ENCODE measurements at regions not wholly inside any gene's neighbourhood (a gene's known extent, or its start where the extent isn't known, plus 50 kb on each side); places are given as distances from the start of the nearest gene placed in this dataset.

GRCh38 chr17:45689451-45689850 is 94.7 kb upstream of the CRHR1 start:
- H3K4me3 ChIP-seq: no peak overlapping the region
- no peak for ATAC-seq
- intact Hi-C loops (cut with DNase I): no loop called here
- H3K27ac ChIP-seq: no peak overlapping the region
- no peaks in the 10 kb centered on the region for H3K27me3 ChIP-seq
- no peaks in the 10 kb centered on the region for H3K9me3 ChIP-seq
- no peak for TF ChIP-seq CTCF (IDR thresholded peaks at IDR 0.05)
- no peak for TF ChIP-seq POLR2A (IDR thresholded peaks at IDR 0.05)
- H3K4me1 ChIP-seq: no peaks in the 10 kb centered on the region
- no peaks in the 10 kb centered on the region for H3K36me3 ChIP-seq (replicated peaks in 1 of 2; ENCODE audit: insufficient read depth in 1 of 2, low read depth in 2 of 2)
- DNase-seq: no peak
- WGBS, 2 donors: 69 to 76% methylated on average over 6 of the region's 6 CpGs

- no peak for ATAC-seq
- intact Hi-C loops (cut with DNase I): no loop called here
- no peak for DNase-seq
- Histone ChIP-seq H3K4me1 (no peaks in the 10 kb centered on the region), H3K4me3 (no peak overlapping the region), H3K9me3 (no peaks in the 10 kb centered on the region), H3K36me3 (replicated peaks in 1 of 2; ENCODE audit: insufficient read depth in 1 of 2, low read depth in 2 of 2) (no peaks in the 10 kb centered on the region), H3K27ac (no peak overlapping the region), H3K27me3 (no peaks in the 10 kb centered on the region)
- TF ChIP-seq POLR2A (IDR thresholded peaks at IDR 0.05) (no peak), CTCF (IDR thresholded peaks at IDR 0.05) (no peak)
- WGBS, 2 donors: 42 to 44% methylated on average over 13 of the region's 13 CpGs
Measured at GRCh38 chr17:45690625-45691275, 93.4 kb upstream of the CRHR1 start.

- DNase-seq (no peak), ATAC-seq (no peak)
- Histone ChIP-seq H3K27ac (no peak overlapping the region), H3K9me3 (no peaks in the 10 kb centered on the region), H3K36me3 (replicated peaks in 1 of 2; ENCODE audit: insufficient read depth in 1 of 2, low read depth in 2 of 2) (no peaks in the 10 kb centered on the region), H3K27me3 (no peaks in the 10 kb centered on the region), H3K4me1 (no peaks in the 10 kb centered on the region), H3K4me3 (no peak overlapping the region)
- WGBS, 2 donors: 55 to 61% methylated on average over 4 of the region's 4 CpGs
- intact Hi-C loops (cut with DNase I): no loop called here
- no peak for TF ChIP-seq POLR2A (IDR thresholded peaks at IDR 0.05)
Measured at GRCh38 chr17:45692661-45693060, 91.5 kb upstream of the CRHR1 start.

GRCh38 chr17:45693792-45694191 is 90.3 kb upstream of the CRHR1 start:
- no peak for ATAC-seq
- Histone ChIP-seq H3K27ac (no peak overlapping the region), H3K36me3 (replicated peaks in 1 of 2; ENCODE audit: insufficient read depth in 1 of 2, low read depth in 2 of 2) (no peaks in the 10 kb centered on the region), H3K9me3 (no peaks in the 10 kb centered on the region), H3K4me3 (no peak overlapping the region), H3K27me3 (no peaks in the 10 kb centered on the region), H3K4me1 (no peaks in the 10 kb centered on the region)
- no peak for TF ChIP-seq POLR2A (IDR thresholded peaks at IDR 0.05)
- no peak for TF ChIP-seq CTCF (IDR thresholded peaks at IDR 0.05)
- DNase-seq: no peak
- intact Hi-C loops (cut with DNase I): no loop called here

- Histone ChIP-seq H3K36me3 (replicated peaks in 1 of 2; ENCODE audit: insufficient read depth in 1 of 2, low read depth in 2 of 2) (no peaks in the 10 kb centered on the region), H3K4me1 (no peaks in the 10 kb centered on the region), H3K27ac (no peak overlapping the region), H3K27me3 (no peaks in the 10 kb centered on the region), H3K9me3 (no peaks in the 10 kb centered on the region), H3K4me3 (no peak overlapping the region)
- DNase-seq: no peak
- intact Hi-C loops (cut with DNase I): no loop called here
- TF ChIP-seq POLR2A (IDR thresholded peaks at IDR 0.05) (no peak), CTCF (IDR thresholded peaks at IDR 0.05) (no peak)
- ATAC-seq: no peak
Measured at GRCh38 chr17:45696442-45696841, 87.7 kb upstream of the CRHR1 start.
